ENCODE measurements at regions not wholly inside any gene's neighbourhood (a gene's known extent, or its start where the extent isn't known, plus 50 kb on each side); places are given as distances from the start of the nearest gene placed in this dataset.

- POLR2A ChIA-PET, result no interaction called here
- Mint-ChIP-seq H3K4me1 (no peaks in the 10 kb centered on the region; the same call in 1 of the 2 replicates), H3K27me3 (ENCODE audit: low read depth) (no peaks in the 10 kb centered on the region), H3K9me3 (peaks cover 6% of the 10 kb centered on the region), H3K4me3 (no peak overlapping the region), H3K36me3 (no peaks in the 10 kb centered on the region), H3K27ac (no peak overlapping the region)
- no peak for ATAC-seq
- TF ChIP-seq SMAD4 (CRISPR knock-in tag; IDR thresholded peaks at IDR 0.05), result no peak
- TF ChIP-seq ZNF416 (CRISPR knock-in tag; IDR thresholded peaks at IDR 0.05), result no peak
- TF ChIP-seq E2F4 (CRISPR knock-in tag; IDR thresholded peaks at IDR 0.05; ENCODE audit: borderline replicate concordance, low read depth), result no peak
- TF ChIP-seq ETV6 (CRISPR knock-in tag; IDR thresholded peaks at IDR 0.05), result no peak
- TF ChIP-seq ZNF219 (CRISPR knock-in tag; IDR thresholded peaks at IDR 0.05; ENCODE audit: borderline replicate concordance), result no peak
- no peak for TF ChIP-seq JAZF1 (CRISPR knock-in tag; IDR thresholded peaks at IDR 0.05)
- no peak for TF ChIP-seq FOXP4 (CRISPR knock-in tag; IDR thresholded peaks at IDR 0.05)
- TF ChIP-seq CDX4 (CRISPR knock-in tag; IDR thresholded peaks at IDR 0.05; ENCODE audit: borderline replicate concordance), result no peak
- TF ChIP-seq ATF3 (CRISPR knock-in tag; conservative IDR thresholded peaks at IDR 0.05), result no peak
- CTCF ChIA-PET, result no interaction called here
- no peak for DNase-seq (ENCODE audit: low spot score)
These were observed 2101.6 kb downstream of the MAT2B start for GRCh38 chr5:165607026-165607425.

GRCh38 chr5:165609871-165610270 is 2104.5 kb downstream of the MAT2B start:
- Mint-ChIP-seq H3K27me3 (ENCODE audit: low read depth) (no peaks in the 10 kb centered on the region), H3K36me3 (peaks cover 5% of the 10 kb centered on the region; the same call in 1 of the 2 replicates), H3K4me3 (no peak overlapping the region), H3K27ac (no peak overlapping the region), H3K9me3 (peaks cover 5% of the 10 kb centered on the region), H3K4me1 (no peaks in the 10 kb centered on the region)
- CTCF ChIA-PET, result no interaction called here
- DNase-seq (ENCODE audit: low spot score) (no peak), ATAC-seq (no peak)
- POLR2A ChIA-PET, result no interaction called here
- no peak for TF ChIP-seq ZNF121 (CRISPR knock-in tag; IDR thresholded peaks at IDR 0.05)
- no peak for TF ChIP-seq RELA (CRISPR knock-in tag; IDR thresholded peaks at IDR 0.05; ENCODE audit: borderline replicate concordance)
- no peak for TF ChIP-seq JUN (CRISPR knock-in tag; IDR thresholded peaks at IDR 0.05)
- TF ChIP-seq HMGA2 (CRISPR knock-in tag; IDR thresholded peaks at IDR 0.05), result no peak
- no peak for TF ChIP-seq ARID4B (CRISPR knock-in tag; IDR thresholded peaks at IDR 0.05; ENCODE audit: borderline replicate concordance)
- TF ChIP-seq E2F1 (CRISPR knock-in tag; IDR thresholded peaks at IDR 0.05), result no peak
- TF ChIP-seq OVOL2 (CRISPR knock-in tag; IDR thresholded peaks at IDR 0.05; ENCODE audit: borderline replicate concordance), result no peak
- TF ChIP-seq GABPB1 (CRISPR knock-in tag; IDR thresholded peaks at IDR 0.05), result no peak
- no peak for TF ChIP-seq AR (CRISPR knock-in tag; IDR thresholded peaks at IDR 0.05)
- TF ChIP-seq ZNF532 (CRISPR knock-in tag; IDR thresholded peaks at IDR 0.05; ENCODE audit: borderline replicate concordance), result no peak
